Muscle layer of colon (tissue), 2 donors: ENCODE measurements at regions not wholly inside any gene's neighbourhood (a gene's known extent, or its start where the extent isn't known, plus 50 kb on each side); places are given as distances from the start of the nearest gene placed in this dataset.

Source experiments
- H3K27ac ChIP-seq: one replicate; pipeline ENCODE4 v1.7.0; 2013; ENCODE audit warnings: low read depth, mild to moderate bottlenecking, low read length, moderate library complexity
- H3K27me3 ChIP-seq, 2 donors: one replicate each; pipeline ENCODE4 v1.7.0; 2013; ENCODE audit warnings: low read length in 2 of 2, mild to moderate bottlenecking in 2 of 2; ENCODE audit not compliant: insufficient read depth in 2 of 2, control insufficient read depth in 1 of 2
- H3K36me3 ChIP-seq: one replicate; pipeline ENCODE4 v1.7.0; 2013; ENCODE audit warnings: mild to moderate bottlenecking, low read length; ENCODE audit not compliant: insufficient read depth
- H3K4me1 ChIP-seq: one replicate; pipeline ENCODE4 v1.7.0; 2013; ENCODE audit warnings: mild to moderate bottlenecking, low read length; ENCODE audit not compliant: insufficient read depth
- H3K4me3 ChIP-seq, 2 donors: one replicate each; pipeline ENCODE4 v1.7.0; 2013; ENCODE audit warnings: low read length in 2 of 2, low read depth in 1 of 2, mild to moderate bottlenecking in 1 of 2, moderate library complexity in 1 of 2
- H3K9ac ChIP-seq: one replicate; pipeline ENCODE4 v1.7.0; 2013; ENCODE audit warnings: low read length
- H3K9me3 ChIP-seq: one replicate; pipeline ENCODE4 v1.7.0; 2013; ENCODE audit warnings: mild to moderate bottlenecking, low read length
- donor health status: abdominal sarcoma.
- donor health status: Adenocarcinoma of cecum.

- Histone ChIP-seq H3K27ac (no peak overlapping the region), H3K4me3 (no peak overlapping the region), H3K36me3 (no peaks in the 10 kb centered on the region), H3K9me3 (no peaks in the 10 kb centered on the region), H3K27me3 (no peaks in the 10 kb centered on the region), H3K4me1 (no peaks in the 10 kb centered on the region), H3K9ac (no peak overlapping the region)
These were observed 433.9 kb downstream of the KCNJ2 start for GRCh38 chr17:70603226-70603625.

GRCh38 chr17:70604854-70605253 is 435.5 kb downstream of the KCNJ2 start:
- Histone ChIP-seq H3K4me1 (no peaks in the 10 kb centered on the region), H3K27ac (no peak overlapping the region), H3K27me3 (no peaks in the 10 kb centered on the region), H3K9ac (no peak overlapping the region), H3K9me3 (no peaks in the 10 kb centered on the region), H3K4me3 (no peak overlapping the region), H3K36me3 (no peaks in the 10 kb centered on the region)

GRCh38 chr17:70606086-70606485 is 436.8 kb downstream of the KCNJ2 start:
- Histone ChIP-seq H3K27ac (no peak overlapping the region), H3K27me3 (no peaks in the 10 kb centered on the region), H3K4me1 (no peaks in the 10 kb centered on the region), H3K4me3 (no peak overlapping the region), H3K9me3 (no peaks in the 10 kb centered on the region), H3K36me3 (no peaks in the 10 kb centered on the region), H3K9ac (no peak overlapping the region)

GRCh38 chr17:70608193-70608592 is 438.9 kb downstream of the KCNJ2 start:
- Histone ChIP-seq H3K27me3 (no peaks in the 10 kb centered on the region), H3K4me3 (no peak overlapping the region), H3K27ac (no peak overlapping the region), H3K9me3 (no peaks in the 10 kb centered on the region), H3K4me1 (no peaks in the 10 kb centered on the region), H3K36me3 (no peaks in the 10 kb centered on the region), H3K9ac (no peak overlapping the region)

GRCh38 chr17:70608957-70609356 is 439.6 kb downstream of the KCNJ2 start:
- no peak overlapping the region for H3K27ac ChIP-seq
- no peaks in the 10 kb centered on the region for H3K4me1 ChIP-seq
- H3K27me3 ChIP-seq = no peaks in the 10 kb centered on the region
- H3K9me3 ChIP-seq = no peaks in the 10 kb centered on the region
- no peaks in the 10 kb centered on the region for H3K36me3 ChIP-seq
- H3K9ac ChIP-seq = no peak overlapping the region
- H3K4me3 ChIP-seq = no peak overlapping the region

- Histone ChIP-seq H3K9me3 (no peaks in the 10 kb centered on the region), H3K4me1 (no peaks in the 10 kb centered on the region)
These were observed 440.2 kb downstream of the KCNJ2 start for GRCh38 chr17:70609566-70609965.

GRCh38 chr17:70610161-70610560 is 440.8 kb downstream of the KCNJ2 start:
- Histone ChIP-seq H3K9me3 (no peaks in the 10 kb centered on the region), H3K36me3 (no peaks in the 10 kb centered on the region), H3K27me3 (no peaks in the 10 kb centered on the region), H3K27ac (no peak overlapping the region), H3K9ac (no peak overlapping the region), H3K4me3 (no peak overlapping the region), H3K4me1 (no peaks in the 10 kb centered on the region)

More at GRCh38 chr17:70609566-70609965, 440.2 kb downstream of the KCNJ2 start:
- no peak overlapping the region for H3K9ac ChIP-seq
- no peaks in the 10 kb centered on the region for H3K36me3 ChIP-seq
- H3K27ac ChIP-seq = no peak overlapping the region
- H3K4me3 ChIP-seq = no peak overlapping the region
- no peaks in the 10 kb centered on the region for H3K27me3 ChIP-seq

- H3K27ac ChIP-seq = no peak overlapping the region
- no peaks in the 10 kb centered on the region for H3K36me3 ChIP-seq
- no peaks in the 10 kb centered on the region for H3K4me1 ChIP-seq
- H3K4me3 ChIP-seq = no peak overlapping the region
- no peaks in the 10 kb centered on the region for H3K27me3 ChIP-seq
- no peak overlapping the region for H3K9ac ChIP-seq
- H3K9me3 ChIP-seq = no peaks in the 10 kb centered on the region
These were observed 444.3 kb downstream of the KCNJ2 start for GRCh38 chr17:70613681-70614080.

GRCh38 chr17:70615831-70616230 is 446.5 kb downstream of the KCNJ2 start:
- H3K9ac ChIP-seq = no peak overlapping the region
- H3K36me3 ChIP-seq = no peaks in the 10 kb centered on the region
- H3K4me1 ChIP-seq = no peaks in the 10 kb centered on the region
- H3K4me3 ChIP-seq = no peak overlapping the region
- H3K27me3 ChIP-seq = no peaks in the 10 kb centered on the region
- H3K27ac ChIP-seq = no peak overlapping the region
- H3K9me3 ChIP-seq = no peaks in the 10 kb centered on the region

- Histone ChIP-seq H3K4me1 (no peaks in the 10 kb centered on the region), H3K9me3 (no peaks in the 10 kb centered on the region), H3K4me3 (no peak overlapping the region), H3K36me3 (no peaks in the 10 kb centered on the region), H3K27ac (no peak overlapping the region), H3K27me3 (no peaks in the 10 kb centered on the region), H3K9ac (no peak overlapping the region)
These were observed 449.3 kb downstream of the KCNJ2 start for GRCh38 chr17:70618641-70619040.

- Histone ChIP-seq H3K9me3 (no peaks in the 10 kb centered on the region), H3K36me3 (no peaks in the 10 kb centered on the region), H3K4me3 (no peak overlapping the region), H3K27ac (no peak overlapping the region), H3K4me1 (no peaks in the 10 kb centered on the region), H3K27me3 (no peaks in the 10 kb centered on the region), H3K9ac (no peak overlapping the region)
These were observed 452.2 kb downstream of the KCNJ2 start for GRCh38 chr17:70621566-70621965.

- Histone ChIP-seq H3K9ac (no peak overlapping the region), H3K27ac (no peak overlapping the region)
These were observed 453.3 kb downstream of the KCNJ2 start for GRCh38 chr17:70622368-70623260.

More at GRCh38 chr17:70622368-70623260, 453.3 kb downstream of the KCNJ2 start:
- Histone ChIP-seq H3K4me3 (no peak overlapping the region), H3K4me1 (no peaks in the 10 kb centered on the region), H3K36me3 (no peaks in the 10 kb centered on the region), H3K27me3 (no peaks in the 10 kb centered on the region), H3K9me3 (no peaks in the 10 kb centered on the region)
